Right atrium auricular region (tissue), 2 donors: ENCODE measurements at regions not wholly inside any gene's neighbourhood (a gene's known extent, or its start where the extent isn't known, plus 50 kb on each side); places are given as distances from the start of the nearest gene placed in this dataset.

ENCODE experiments used
- DNase-seq: peaks from one replicate; pipeline ENCODE4 v3.0.0-alpha.2; 2019; ENCODE audit warnings: low spot score
- H3K27ac ChIP-seq, 2 donors: fragments of 200-600 bp; sonication (generic); 1 replicate in 1 of 2; 2 replicates in 1 of 2; pipeline ENCODE4 v1.5.1; 2016 to 2019
- H3K27me3 ChIP-seq, 2 donors: fragments of 200-600 bp; sonication (generic); one replicate each; pipeline versions ENCODE4 v1.5.1 to v1.6.0; 2017 to 2019
- H3K36me3 ChIP-seq: fragments of 200-600 bp; sonication (generic); one replicate; pipeline ENCODE4 v1.5.1; 2016
- H3K4me1 ChIP-seq, 2 donors: fragments of 200-600 bp; sonication (generic); one replicate each; pipeline versions ENCODE4 v1.5.1 to v1.6.0; 2017 to 2019
- H3K4me3 ChIP-seq, 2 donors: fragments of 200-600 bp; sonication (generic); 1 replicate in 1 of 2; 2 replicates in 1 of 2; pipeline ENCODE4 v1.5.1; 2017 to 2019; ENCODE audit warnings: mild to moderate bottlenecking in 1 of 2, moderate library complexity in 1 of 2
- H3K9me3 ChIP-seq, 2 donors: fragments of 200-600 bp; sonication (generic); one replicate each; pipeline ENCODE4 v1.5.1; 2019
- TF ChIP-seq, protein P1 (sequence below), 2 donors: fragments of 200-600 bp; sonication (generic); IDR thresholded peaks; one replicate each; pipeline ENCODE4 v1.5.1; 2019; ENCODE audit warnings: antibody characterized with exemption in 2 of 2

DNA sequence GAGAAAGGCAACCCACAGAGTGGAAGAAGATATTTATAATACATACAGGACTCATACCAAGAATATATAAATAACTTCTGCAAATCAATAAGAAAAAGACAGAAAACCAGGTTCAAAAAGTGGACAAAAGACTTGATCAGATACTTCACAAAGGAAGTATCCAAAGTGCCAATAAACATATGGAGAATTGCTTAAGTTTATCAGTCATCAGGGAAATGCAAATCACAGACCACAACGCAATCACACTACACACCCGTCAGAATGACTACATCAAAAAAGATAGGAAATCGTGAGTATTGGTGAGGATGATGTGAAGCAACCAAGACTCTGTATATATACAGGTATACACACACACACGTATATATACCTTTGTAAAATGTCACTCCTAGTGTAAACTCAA lies 180.6 kb downstream of the FAM43A start:
- TF ChIP-seq, protein P1, sequence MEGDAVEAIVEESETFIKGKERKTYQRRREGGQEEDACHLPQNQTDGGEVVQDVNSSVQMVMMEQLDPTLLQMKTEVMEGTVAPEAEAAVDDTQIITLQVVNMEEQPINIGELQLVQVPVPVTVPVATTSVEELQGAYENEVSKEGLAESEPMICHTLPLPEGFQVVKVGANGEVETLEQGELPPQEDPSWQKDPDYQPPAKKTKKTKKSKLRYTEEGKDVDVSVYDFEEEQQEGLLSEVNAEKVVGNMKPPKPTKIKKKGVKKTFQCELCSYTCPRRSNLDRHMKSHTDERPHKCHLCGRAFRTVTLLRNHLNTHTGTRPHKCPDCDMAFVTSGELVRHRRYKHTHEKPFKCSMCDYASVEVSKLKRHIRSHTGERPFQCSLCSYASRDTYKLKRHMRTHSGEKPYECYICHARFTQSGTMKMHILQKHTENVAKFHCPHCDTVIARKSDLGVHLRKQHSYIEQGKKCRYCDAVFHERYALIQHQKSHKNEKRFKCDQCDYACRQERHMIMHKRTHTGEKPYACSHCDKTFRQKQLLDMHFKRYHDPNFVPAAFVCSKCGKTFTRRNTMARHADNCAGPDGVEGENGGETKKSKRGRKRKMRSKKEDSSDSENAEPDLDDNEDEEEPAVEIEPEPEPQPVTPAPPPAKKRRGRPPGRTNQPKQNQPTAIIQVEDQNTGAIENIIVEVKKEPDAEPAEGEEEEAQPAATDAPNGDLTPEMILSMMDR (IDR thresholded peaks at IDR 0.05): no peak
- no peak for DNase-seq

DNA sequence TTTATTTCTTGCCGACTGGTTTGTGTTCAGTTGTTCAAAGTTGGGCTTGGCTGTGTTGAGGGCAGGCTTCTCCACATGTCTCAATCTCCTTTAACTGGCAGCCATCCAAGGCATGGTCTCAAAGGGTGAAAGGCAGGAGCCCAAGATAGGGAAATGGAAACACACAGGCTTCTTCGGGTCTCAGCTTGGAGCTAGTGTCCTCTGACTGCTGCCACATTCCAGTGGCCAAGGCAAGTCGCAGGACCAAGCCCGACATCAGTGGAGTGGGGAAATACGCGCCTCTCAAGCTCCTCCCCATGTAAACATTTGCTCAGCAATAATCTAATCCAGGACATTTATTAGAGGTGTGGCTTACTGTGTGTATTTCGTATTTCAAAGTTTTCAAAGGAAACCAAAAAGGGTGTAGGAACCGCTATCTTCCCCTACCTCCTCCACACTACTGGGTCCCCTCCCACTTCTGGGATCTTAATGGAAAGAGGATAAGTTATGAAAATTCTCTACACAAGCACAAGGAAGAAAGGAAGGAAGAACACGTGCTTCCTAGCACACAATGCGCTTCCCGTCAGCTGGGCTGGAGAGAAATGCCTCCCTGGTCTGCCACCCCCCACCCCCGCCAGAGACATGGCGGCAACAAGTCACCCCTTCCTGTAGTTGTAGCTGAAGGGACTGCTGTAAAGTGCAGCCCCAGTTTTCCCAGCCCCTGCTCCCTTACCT lies 181.7 kb downstream of the FAM43A start:
- Histone ChIP-seq H3K9me3 (peaks cover 0 to 6% of the 10 kb centered on the region in 2 donors), H3K36me3 (no peaks in the 10 kb centered on the region), H3K27ac (peak overlapping the region; percentile 7 to 41), H3K4me3 (no peak overlapping the region), H3K27me3 (no peaks in the 10 kb centered on the region), H3K4me1 (peaks cover 0 to 41% of the 10 kb centered on the region in 2 donors)
- no peak for DNase-seq
- TF ChIP-seq, protein P1 (IDR thresholded peaks at IDR 0.05): no peak

More for the DNA sequence above, 180.6 kb downstream of the FAM43A start:
- Histone ChIP-seq H3K4me1 (peaks cover 0 to 29% of the 10 kb centered on the region in 2 donors), H3K4me3 (no peak overlapping the region), H3K27me3 (no peaks in the 10 kb centered on the region), H3K36me3 (no peaks in the 10 kb centered on the region), H3K27ac (no peak overlapping the region), H3K9me3 (peaks cover 0 to 6% of the 10 kb centered on the region in 2 donors)

DNA sequence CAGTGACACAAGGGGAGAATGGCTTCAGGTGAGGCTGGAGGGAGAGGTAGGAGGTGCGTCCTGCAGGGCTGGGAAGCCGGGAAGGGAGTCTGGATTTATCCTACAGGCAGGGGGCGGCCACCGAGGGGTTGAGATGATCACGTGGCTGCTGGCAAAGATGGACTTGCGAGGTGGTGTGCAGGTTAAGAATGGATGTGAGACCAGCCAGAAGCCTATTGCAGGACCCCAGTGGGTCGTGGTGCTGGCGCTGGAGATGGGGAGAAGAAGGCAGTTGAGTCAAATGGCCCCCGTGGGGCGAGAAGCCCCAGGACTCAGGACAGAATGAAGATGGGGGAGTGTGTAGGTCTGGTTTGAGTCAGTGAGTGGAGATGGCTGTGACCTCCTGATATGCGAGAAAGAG lies 183.1 kb downstream of the FAM43A start:
- no peak overlapping the region for H3K4me3 ChIP-seq
- H3K9me3 ChIP-seq: peaks cover 0 to 6% of the 10 kb centered on the region in 2 donors
- peaks cover 0 to 47% of the 10 kb centered on the region in 2 donors for H3K4me1 ChIP-seq
- no peak for DNase-seq
- H3K36me3 ChIP-seq: no peaks in the 10 kb centered on the region
- H3K27ac ChIP-seq: no peak overlapping the region
- no peaks in the 10 kb centered on the region for H3K27me3 ChIP-seq
- TF ChIP-seq, protein P1 (IDR thresholded peaks at IDR 0.05): no peak

DNA sequence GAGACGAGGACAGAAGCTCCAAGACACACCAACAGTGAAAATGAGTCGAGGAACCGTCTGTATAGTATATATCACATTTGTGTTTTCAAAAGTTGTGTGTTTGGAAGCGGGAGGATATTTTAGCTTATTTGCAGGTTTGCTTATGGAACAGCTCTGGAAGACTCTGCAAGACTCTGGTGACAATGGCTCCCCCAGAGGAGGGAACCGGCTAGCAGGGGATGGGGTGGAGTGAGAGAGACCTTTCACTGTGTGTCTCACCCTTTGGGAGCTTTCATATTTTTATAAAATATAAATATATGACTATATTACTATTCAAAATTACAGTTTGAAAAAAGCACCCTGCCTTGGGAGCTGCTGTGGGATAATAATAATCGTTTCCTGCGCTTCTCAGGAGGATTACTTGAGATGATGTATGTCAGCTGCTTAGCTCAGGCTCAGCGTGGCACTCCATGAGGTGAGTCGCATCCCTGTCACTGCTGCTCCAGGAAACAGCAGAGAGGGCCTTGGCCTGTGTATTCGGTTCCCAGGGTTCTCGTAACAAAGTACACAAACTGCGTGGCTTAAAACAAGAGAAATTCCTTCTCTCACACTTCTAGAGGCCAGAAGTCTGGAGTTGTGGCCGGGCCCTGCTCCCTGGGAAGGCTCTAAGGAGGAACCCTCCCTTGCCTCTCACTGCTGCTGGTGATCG lies 183.9 kb downstream of the FAM43A start:
- H3K27ac ChIP-seq: no peak overlapping the region
- TF ChIP-seq, protein P1 (IDR thresholded peaks at IDR 0.05): no peak
- H3K27me3 ChIP-seq: no peaks in the 10 kb centered on the region
- peaks cover 0 to 47% of the 10 kb centered on the region in 2 donors for H3K4me1 ChIP-seq
- H3K9me3 ChIP-seq: peaks cover 0 to 6% of the 10 kb centered on the region in 2 donors
- no peak for DNase-seq
- H3K36me3 ChIP-seq: no peaks in the 10 kb centered on the region
- H3K4me3 ChIP-seq: no peak overlapping the region

DNA sequence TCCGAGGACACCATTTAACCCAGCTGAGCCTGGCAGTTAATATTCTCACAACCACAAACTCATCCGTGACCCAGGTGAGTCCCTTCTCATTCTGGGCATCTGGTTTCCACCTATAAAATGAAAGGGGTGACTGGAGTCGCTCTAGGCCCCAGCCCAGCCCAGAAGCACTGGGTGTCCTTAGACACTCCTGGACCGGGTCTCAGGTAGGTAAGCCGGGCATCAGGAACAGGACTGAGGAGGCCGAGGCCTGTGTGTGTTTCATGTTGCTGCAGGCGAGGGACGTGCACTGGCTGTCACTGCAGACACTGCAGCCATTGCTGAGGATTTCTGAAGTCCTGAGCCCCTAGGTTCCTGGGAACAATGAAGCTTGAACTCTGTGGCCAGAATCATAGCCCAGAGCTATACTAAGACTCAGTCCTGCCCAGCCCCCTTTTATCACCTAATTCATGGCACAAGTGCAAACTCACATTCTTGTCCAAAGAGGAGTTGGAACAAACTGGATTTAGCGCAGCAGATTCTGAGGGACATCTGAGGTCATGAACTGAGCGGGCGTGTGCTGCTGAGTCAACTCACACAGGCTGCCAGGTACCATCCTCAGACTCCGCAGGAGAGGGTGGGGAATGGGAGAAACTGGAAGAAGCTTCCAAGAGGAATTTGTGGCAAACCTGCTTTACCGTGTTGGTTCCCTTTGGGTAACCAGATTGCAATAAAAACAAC lies 184.9 kb downstream of the FAM43A start:
- TF ChIP-seq, protein P1 (IDR thresholded peaks at IDR 0.05): no peak
- Histone ChIP-seq H3K4me3 (no peak overlapping the region), H3K36me3 (no peaks in the 10 kb centered on the region), H3K9me3 (peaks cover 0 to 6% of the 10 kb centered on the region in 2 donors), H3K4me1 (peaks cover 0 to 43% of the 10 kb centered on the region in 2 donors), H3K27me3 (no peaks in the 10 kb centered on the region), H3K27ac (peak overlapping the region; percentile 62 to 71)
- no peak for DNase-seq
